ENCODE measurements at regions not wholly inside any gene's neighbourhood (a gene's known extent, or its start where the extent isn't known, plus 50 kb on each side); places are given as distances from the start of the nearest gene placed in this dataset.

DNA sequence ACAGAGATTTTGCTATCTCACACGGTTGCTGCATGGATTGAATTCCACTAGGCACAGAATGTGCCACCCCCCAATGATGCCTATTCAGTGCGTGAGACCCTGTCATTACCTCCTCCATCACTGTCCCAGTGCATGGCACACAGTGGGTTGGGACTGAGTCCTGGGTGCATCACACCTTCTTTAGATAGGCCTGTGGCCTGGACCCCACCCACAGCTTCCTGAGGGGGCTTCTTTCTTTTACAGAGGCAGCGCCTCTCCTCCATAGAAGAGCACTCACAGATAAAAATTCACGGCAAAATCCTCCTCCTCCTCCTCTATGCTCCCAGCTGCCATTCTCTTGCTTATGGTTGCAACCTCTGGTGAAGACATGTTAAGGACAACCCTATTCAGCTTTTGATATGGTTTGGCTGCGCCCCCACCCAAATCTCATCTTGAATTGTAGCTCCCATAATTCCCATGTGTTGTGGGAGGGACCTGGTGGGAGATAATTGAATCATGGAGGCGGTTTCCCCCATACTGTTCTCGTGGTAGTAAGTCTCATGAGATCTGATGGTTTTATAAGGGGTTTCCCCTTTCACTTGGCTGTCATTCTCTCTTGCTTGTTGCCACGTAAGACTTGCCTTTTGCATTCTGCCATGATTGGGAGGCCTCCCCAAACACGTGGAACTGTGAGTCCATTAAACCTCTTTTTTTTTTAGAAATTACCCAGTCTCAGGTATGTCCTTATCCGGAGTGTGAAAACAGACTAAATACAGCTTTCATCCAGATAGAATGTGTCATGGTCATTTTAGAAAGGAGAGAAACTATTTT, 147.6 kb downstream of the KLF13 start:
- no peak overlapping the region for H3K27ac ChIP-seq (ENCODE audit: insufficient read depth in 1 of 2, low read depth in 1 of 2, low read length in 2 of 2, poor library complexity in 1 of 2, severe bottlenecking in 2 of 2)
- WGBS (ENCODE audit: insufficient coverage) = 100% methylated on average over 6 of the region's 10 CpGs
- peaks cover 0 to 18% (median 10%) of the 10 kb centered on the region in 4 experiments for H3K4me1 ChIP-seq (ENCODE audit: control extremely low read depth in 1 of 4, control insufficient read depth in 4 of 4, insufficient read depth in 4 of 4, low read length in 3 of 4)
- H3K27me3 ChIP-seq (replicated peaks in 2 of 5; ENCODE audit: control insufficient read depth in 4 of 5, insufficient read depth in 5 of 5, low read length in 4 of 5) = peaks cover 0 to 3% (median 0%) of the 10 kb centered on the region in 5 experiments
- H3K9me3 ChIP-seq (ENCODE audit: control extremely low read depth in 1 of 5, control insufficient read depth in 4 of 5, insufficient read depth in 2 of 5, low read depth in 1 of 5, low read length in 4 of 5) = no peaks in the 10 kb centered on the region
- H3K4me3 ChIP-seq (ENCODE audit: control insufficient read depth in 1 of 7, extremely low read depth in 1 of 7, insufficient read depth in 4 of 7, low read depth in 2 of 7, low read length in 6 of 7) = no peak overlapping the region
- H3K36me3 ChIP-seq (ENCODE audit: control insufficient read depth in 4 of 4, insufficient read depth in 4 of 4, low read length in 3 of 4) = no peaks in the 10 kb centered on the region
- no peak for DNase-seq
- ChIA-PET CTCF (interaction anchor here (0.7 to 6.3 kb wide), 6 partner anchors 8 to 39 kb away, joined by 3 to 36 read pairs (median 12); no protein-coding TSS in a partner anchor), POLR2A (no interaction called here)

DNA sequence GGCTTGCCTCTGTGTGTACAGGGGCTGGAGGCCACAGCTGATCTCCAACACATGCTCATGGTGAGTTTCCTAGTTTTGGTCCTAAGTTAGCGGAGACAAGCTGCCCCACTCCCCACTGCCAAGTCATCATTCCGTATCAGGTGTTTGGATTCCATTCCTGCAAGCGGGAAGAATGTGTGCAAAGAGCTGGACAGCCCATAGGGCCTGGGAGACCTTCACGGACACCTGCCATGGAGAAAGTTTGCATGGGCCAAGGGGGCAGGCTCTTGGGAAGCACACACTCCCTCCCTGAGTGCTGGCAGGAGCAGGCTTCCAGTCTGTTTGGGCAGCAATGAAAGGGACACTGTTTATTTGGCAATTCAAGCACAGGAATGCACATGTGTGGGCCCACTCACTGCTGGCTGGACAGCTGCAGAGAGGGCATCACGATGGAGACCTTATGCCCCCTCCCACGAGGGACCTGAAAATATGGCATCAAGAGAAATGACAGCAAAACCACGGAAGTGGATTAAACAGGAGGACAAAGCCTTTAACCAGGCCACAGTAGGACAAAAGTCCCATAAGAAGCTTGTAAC, 149.7 kb downstream of the KLF13 start:
- POLR2A ChIA-PET = no interaction called here
- H3K4me1 ChIP-seq (ENCODE audit: control extremely low read depth in 1 of 4, control insufficient read depth in 4 of 4, insufficient read depth in 4 of 4, low read length in 3 of 4) = peaks cover 0 to 18% (median 10%) of the 10 kb centered on the region in 4 experiments
- CTCF ChIA-PET = interaction anchor here (1.0 to 6.3 kb wide), 4 partner anchors 12 to 110 kb away, joined by 3 to 36 read pairs (median 10); no protein-coding TSS in a partner anchor
- H3K27ac ChIP-seq (ENCODE audit: insufficient read depth in 1 of 2, low read depth in 1 of 2, low read length in 2 of 2, poor library complexity in 1 of 2, severe bottlenecking in 2 of 2) = no peak overlapping the region
- no peak for DNase-seq
- peaks cover 0 to 15% (median 9%) of the 10 kb centered on the region in 5 experiments for H3K27me3 ChIP-seq (replicated peaks in 2 of 5; ENCODE audit: control insufficient read depth in 4 of 5, insufficient read depth in 5 of 5, low read length in 4 of 5)
- H3K4me3 ChIP-seq (ENCODE audit: control insufficient read depth in 1 of 7, extremely low read depth in 1 of 7, insufficient read depth in 4 of 7, low read depth in 2 of 7, low read length in 6 of 7) = no peak overlapping the region
- no peaks in the 10 kb centered on the region for H3K36me3 ChIP-seq (ENCODE audit: control insufficient read depth in 4 of 4, insufficient read depth in 4 of 4, low read length in 3 of 4)
- 95% methylated on average over 7 of the region's 7 CpGs for WGBS (ENCODE audit: insufficient coverage)
- H3K9me3 ChIP-seq (ENCODE audit: control extremely low read depth in 1 of 5, control insufficient read depth in 4 of 5, insufficient read depth in 2 of 5, low read depth in 1 of 5, low read length in 4 of 5) = no peaks in the 10 kb centered on the region

DNA sequence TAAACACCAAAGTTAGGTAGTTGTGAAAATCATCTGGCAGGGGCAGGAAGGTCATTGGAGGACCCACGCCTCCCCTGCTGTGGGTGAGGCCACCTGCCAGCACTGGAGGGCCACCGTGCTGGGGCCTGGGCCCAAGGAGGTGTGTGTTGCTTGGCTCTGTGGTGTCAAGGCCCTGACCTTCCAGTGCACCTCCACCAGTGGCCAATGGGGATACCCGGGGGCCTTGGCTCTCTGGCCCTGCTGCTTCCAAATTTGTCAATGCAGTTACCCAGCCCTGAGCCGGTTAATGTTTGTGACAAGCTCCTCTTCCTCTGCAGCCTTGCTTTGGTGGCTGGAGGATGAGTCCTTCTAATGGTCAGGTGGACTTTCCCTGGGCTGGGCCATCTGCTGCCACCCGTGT, 150.2 kb downstream of the KLF13 start:
- no peak for DNase-seq
- 92% methylated on average over 3 of the region's 5 CpGs for WGBS (ENCODE audit: insufficient coverage)
- POLR2A ChIA-PET = no interaction called here

DNA sequence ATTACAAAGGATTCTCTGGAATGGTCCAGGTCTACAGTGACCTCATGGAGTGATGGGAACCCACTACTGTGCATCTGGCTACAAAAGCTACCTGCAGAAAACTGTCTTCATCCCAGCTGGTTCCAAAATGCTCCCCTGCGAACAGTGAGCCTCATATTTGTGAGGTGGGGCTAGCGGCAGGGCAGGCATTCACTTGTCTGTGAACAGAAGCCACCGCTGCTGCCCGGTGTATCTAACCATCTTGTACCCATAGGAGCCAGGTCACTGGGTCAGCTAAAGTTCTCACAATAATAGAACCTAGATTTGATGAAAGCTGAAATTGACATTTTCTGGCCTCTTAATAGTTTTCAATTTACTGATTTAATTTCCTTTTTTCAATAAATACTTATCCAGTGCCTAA, 150.7 kb downstream of the KLF13 start:
- ChIA-PET POLR2A (no interaction called here), CTCF (interaction anchor here (1.0 to 6.3 kb wide), 4 partner anchors 11 to 111 kb away, joined by 3 to 36 read pairs (median 4); no protein-coding TSS in a partner anchor)
- H3K36me3 ChIP-seq (ENCODE audit: control insufficient read depth in 4 of 4, insufficient read depth in 4 of 4, low read length in 3 of 4) = no peaks in the 10 kb centered on the region
- no peak overlapping the region for H3K27ac ChIP-seq (ENCODE audit: insufficient read depth in 1 of 2, low read depth in 1 of 2, low read length in 2 of 2, poor library complexity in 1 of 2, severe bottlenecking in 2 of 2)
- H3K9me3 ChIP-seq (ENCODE audit: control extremely low read depth in 1 of 5, control insufficient read depth in 4 of 5, insufficient read depth in 2 of 5, low read depth in 1 of 5, low read length in 4 of 5) = no peaks in the 10 kb centered on the region
- WGBS (ENCODE audit: insufficient coverage) = 100% methylated on average over 4 of the region's 4 CpGs
- peaks cover 0 to 24% (median 10%) of the 10 kb centered on the region in 5 experiments for H3K27me3 ChIP-seq (replicated peaks in 2 of 5; ENCODE audit: control insufficient read depth in 4 of 5, insufficient read depth in 5 of 5, low read length in 4 of 5)
- H3K4me3 ChIP-seq (ENCODE audit: control insufficient read depth in 1 of 7, extremely low read depth in 1 of 7, insufficient read depth in 4 of 7, low read depth in 2 of 7, low read length in 6 of 7) = no peak overlapping the region
- DNase-seq = no peak
- H3K4me1 ChIP-seq (ENCODE audit: control extremely low read depth in 1 of 4, control insufficient read depth in 4 of 4, insufficient read depth in 4 of 4, low read length in 3 of 4) = peaks cover 0 to 17% (median 9%) of the 10 kb centered on the region in 4 experiments

More for the DNA sequence above, 150.2 kb downstream of the KLF13 start:
- Histone ChIP-seq H3K27me3 (replicated peaks in 2 of 5; ENCODE audit: control insufficient read depth in 4 of 5, insufficient read depth in 5 of 5, low read length in 4 of 5) (peaks cover 0 to 20% (median 9%) of the 10 kb centered on the region in 5 experiments), H3K4me1 (ENCODE audit: control extremely low read depth in 1 of 4, control insufficient read depth in 4 of 4, insufficient read depth in 4 of 4, low read length in 3 of 4) (peaks cover 0 to 18% (median 10%) of the 10 kb centered on the region in 4 experiments), H3K36me3 (ENCODE audit: control insufficient read depth in 4 of 4, insufficient read depth in 4 of 4, low read length in 3 of 4) (no peaks in the 10 kb centered on the region), H3K27ac (ENCODE audit: insufficient read depth in 1 of 2, low read depth in 1 of 2, low read length in 2 of 2, poor library complexity in 1 of 2, severe bottlenecking in 2 of 2) (no peak overlapping the region), H3K4me3 (ENCODE audit: control insufficient read depth in 1 of 7, extremely low read depth in 1 of 7, insufficient read depth in 4 of 7, low read depth in 2 of 7, low read length in 6 of 7) (no peak overlapping the region), H3K9me3 (ENCODE audit: control extremely low read depth in 1 of 5, control insufficient read depth in 4 of 5, insufficient read depth in 2 of 5, low read depth in 1 of 5, low read length in 4 of 5) (no peaks in the 10 kb centered on the region)
- CTCF ChIA-PET = interaction anchor here (1.0 to 6.3 kb wide), 4 partner anchors 11 to 111 kb away, joined by 3 to 36 read pairs (median 4); no protein-coding TSS in a partner anchor

DNA sequence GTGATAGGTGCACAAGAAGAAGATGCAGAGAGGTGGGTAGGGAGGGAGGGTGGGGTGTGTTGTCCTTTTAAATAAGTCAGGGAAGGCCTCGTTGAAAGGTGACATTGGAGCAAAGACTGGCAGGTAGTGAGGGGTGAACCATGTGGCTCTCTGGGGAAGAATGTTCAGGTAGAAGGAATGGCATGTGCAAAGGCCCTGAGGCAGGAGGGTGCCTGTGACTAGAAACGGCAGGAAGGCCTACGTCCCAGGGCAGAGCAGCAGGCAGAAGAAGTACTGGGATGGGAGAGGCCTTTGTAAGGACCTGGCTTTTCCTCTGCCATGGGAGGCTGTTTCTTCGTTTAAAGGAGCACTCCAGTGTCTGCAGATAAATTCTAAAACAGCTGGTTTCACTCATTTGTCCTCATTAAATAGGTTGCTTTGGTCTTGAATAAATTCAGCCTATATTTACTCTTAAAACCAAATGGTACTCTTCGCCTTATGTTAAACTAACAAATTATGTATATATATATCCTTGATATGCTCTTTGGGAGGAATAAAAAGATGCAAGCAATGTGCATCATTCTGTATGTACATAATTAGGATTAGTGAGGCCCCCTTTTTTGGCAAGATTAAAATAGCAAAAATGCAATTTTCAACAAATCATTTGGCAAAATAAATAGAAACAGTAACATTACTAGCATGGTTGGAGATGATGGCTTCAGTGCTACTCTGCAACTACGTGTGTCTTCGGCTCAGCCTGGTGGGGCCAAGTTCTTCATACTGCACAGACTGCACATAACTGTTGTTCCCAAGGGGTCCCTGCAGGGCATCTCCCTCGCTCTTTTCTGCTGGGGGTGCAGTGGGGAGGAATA, 151.4 kb downstream of the KLF13 start:
- H3K36me3 ChIP-seq (ENCODE audit: control insufficient read depth in 4 of 4, insufficient read depth in 4 of 4, low read length in 3 of 4) = no peaks in the 10 kb centered on the region
- H3K27me3 ChIP-seq (replicated peaks in 2 of 5; ENCODE audit: control insufficient read depth in 4 of 5, insufficient read depth in 5 of 5, low read length in 4 of 5) = peaks cover 0 to 32% (median 18%) of the 10 kb centered on the region in 5 experiments
- peaks cover 0 to 1% (median 0%) of the 10 kb centered on the region in 5 experiments for H3K9me3 ChIP-seq (ENCODE audit: control extremely low read depth in 1 of 5, control insufficient read depth in 4 of 5, insufficient read depth in 2 of 5, low read depth in 1 of 5, low read length in 4 of 5)
- WGBS (ENCODE audit: insufficient coverage) = 98% methylated on average over 7 of the region's 8 CpGs
- no peak for DNase-seq
- ChIA-PET POLR2A (no interaction called here), CTCF (interaction anchor here (0.9 to 1.3 kb wide), 4 partner anchors 11 to 38 kb away, joined by 3 to 6 read pairs (median 4); no protein-coding TSS in a partner anchor)
- no peak overlapping the region for H3K27ac ChIP-seq (ENCODE audit: insufficient read depth in 1 of 2, low read depth in 1 of 2, low read length in 2 of 2, poor library complexity in 1 of 2, severe bottlenecking in 2 of 2)
- no peak overlapping the region for H3K4me3 ChIP-seq (ENCODE audit: control insufficient read depth in 1 of 7, extremely low read depth in 1 of 7, insufficient read depth in 4 of 7, low read depth in 2 of 7, low read length in 6 of 7)
- H3K4me1 ChIP-seq (ENCODE audit: control extremely low read depth in 1 of 4, control insufficient read depth in 4 of 4, insufficient read depth in 4 of 4, low read length in 3 of 4) = peaks cover 0 to 11% (median 2%) of the 10 kb centered on the region in 4 experiments

DNA sequence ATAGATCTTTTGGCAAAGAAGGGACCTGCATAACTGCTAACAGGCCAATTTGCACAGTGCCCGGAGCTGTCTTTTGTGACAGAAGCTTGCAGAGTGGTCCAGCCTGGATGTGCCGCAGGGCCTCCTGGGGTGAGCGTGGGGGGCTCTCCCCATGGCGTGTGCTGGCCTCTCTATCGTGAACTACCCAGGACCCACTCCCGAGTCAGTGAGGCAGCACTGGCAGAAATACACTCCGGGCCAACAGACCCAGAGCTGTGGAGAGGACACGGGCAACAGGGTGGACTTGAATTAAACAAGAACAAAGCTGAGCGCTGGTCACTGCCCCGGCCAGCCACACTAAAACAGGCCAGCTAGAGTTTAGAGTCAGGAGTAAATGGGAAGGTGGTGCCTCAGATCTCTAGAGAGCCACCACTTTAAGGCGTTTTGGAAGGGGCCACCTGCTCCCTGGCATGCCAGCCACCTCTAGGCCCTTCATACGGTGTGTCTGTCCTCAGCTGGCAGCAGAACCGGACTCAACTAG, 152.1 kb downstream of the KLF13 start:
- no peak overlapping the region for H3K27ac ChIP-seq (ENCODE audit: insufficient read depth in 1 of 2, low read depth in 1 of 2, low read length in 2 of 2, poor library complexity in 1 of 2, severe bottlenecking in 2 of 2)
- H3K9me3 ChIP-seq (ENCODE audit: control extremely low read depth in 1 of 5, control insufficient read depth in 4 of 5, insufficient read depth in 2 of 5, low read depth in 1 of 5, low read length in 4 of 5) = peaks cover 0 to 1% (median 0%) of the 10 kb centered on the region in 5 experiments
- no peak for DNase-seq
- no peaks in the 10 kb centered on the region for H3K36me3 ChIP-seq (ENCODE audit: control insufficient read depth in 4 of 4, insufficient read depth in 4 of 4, low read length in 3 of 4)
- POLR2A ChIA-PET = no interaction called here
- CTCF ChIA-PET = interaction anchor here (0.9 to 1.3 kb wide), 3 partner anchors 10 to 278 kb away, joined by 3 to 5 read pairs (median 3); no protein-coding TSS in a partner anchor
- WGBS (ENCODE audit: insufficient coverage) = 97% methylated on average over 13 of the region's 13 CpGs
- H3K4me3 ChIP-seq (ENCODE audit: control insufficient read depth in 1 of 7, extremely low read depth in 1 of 7, insufficient read depth in 4 of 7, low read depth in 2 of 7, low read length in 6 of 7) = no peak overlapping the region
- peaks cover 0 to 13% (median 5%) of the 10 kb centered on the region in 4 experiments for H3K4me1 ChIP-seq (ENCODE audit: control extremely low read depth in 1 of 4, control insufficient read depth in 4 of 4, insufficient read depth in 4 of 4, low read length in 3 of 4)
- H3K27me3 ChIP-seq (replicated peaks in 2 of 5; ENCODE audit: control insufficient read depth in 4 of 5, insufficient read depth in 5 of 5, low read length in 4 of 5) = peaks cover 0 to 37% (median 20%) of the 10 kb centered on the region in 5 experiments
